ENCODE measurements at regions not wholly inside any gene's neighbourhood (a gene's known extent, or its start where the extent isn't known, plus 50 kb on each side); places are given as distances from the start of the nearest gene placed in this dataset.

GRCh38 chr18:2172881-2173280 lies 398.4 kb downstream of the METTL4 start:
- no peak overlapping the region for H3K4me3 ChIP-seq (ENCODE audit: low read depth in 1 of 2, low read length in 1 of 2)
- no peak overlapping the region for H3K27ac ChIP-seq
- peaks cover 16% of the 10 kb centered on the region for H3K27me3 ChIP-seq
- H3K4me1 ChIP-seq (ENCODE audit: control insufficient read depth in 1 of 2, insufficient read depth in 1 of 2, low read depth in 1 of 2, low read length in 1 of 2), result peaks cover 20 to 26% of the 10 kb centered on the region in 2 experiments
- TF ChIP-seq, protein P1, sequence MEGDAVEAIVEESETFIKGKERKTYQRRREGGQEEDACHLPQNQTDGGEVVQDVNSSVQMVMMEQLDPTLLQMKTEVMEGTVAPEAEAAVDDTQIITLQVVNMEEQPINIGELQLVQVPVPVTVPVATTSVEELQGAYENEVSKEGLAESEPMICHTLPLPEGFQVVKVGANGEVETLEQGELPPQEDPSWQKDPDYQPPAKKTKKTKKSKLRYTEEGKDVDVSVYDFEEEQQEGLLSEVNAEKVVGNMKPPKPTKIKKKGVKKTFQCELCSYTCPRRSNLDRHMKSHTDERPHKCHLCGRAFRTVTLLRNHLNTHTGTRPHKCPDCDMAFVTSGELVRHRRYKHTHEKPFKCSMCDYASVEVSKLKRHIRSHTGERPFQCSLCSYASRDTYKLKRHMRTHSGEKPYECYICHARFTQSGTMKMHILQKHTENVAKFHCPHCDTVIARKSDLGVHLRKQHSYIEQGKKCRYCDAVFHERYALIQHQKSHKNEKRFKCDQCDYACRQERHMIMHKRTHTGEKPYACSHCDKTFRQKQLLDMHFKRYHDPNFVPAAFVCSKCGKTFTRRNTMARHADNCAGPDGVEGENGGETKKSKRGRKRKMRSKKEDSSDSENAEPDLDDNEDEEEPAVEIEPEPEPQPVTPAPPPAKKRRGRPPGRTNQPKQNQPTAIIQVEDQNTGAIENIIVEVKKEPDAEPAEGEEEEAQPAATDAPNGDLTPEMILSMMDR (IDR thresholded peaks at IDR 0.05), result no peak
- H3K9me3 ChIP-seq, result no peaks in the 10 kb centered on the region
- H3K36me3 ChIP-seq, result no peaks in the 10 kb centered on the region

- TF ChIP-seq, protein P1 (IDR thresholded peaks at IDR 0.05), result no peak
- H3K9me3 ChIP-seq, result no peaks in the 10 kb centered on the region
- H3K27me3 ChIP-seq, result peaks cover 16% of the 10 kb centered on the region
- peaks cover 26 to 32% of the 10 kb centered on the region in 2 experiments for H3K4me1 ChIP-seq (ENCODE audit: control insufficient read depth in 1 of 2, insufficient read depth in 1 of 2, low read depth in 1 of 2, low read length in 1 of 2)
- no peaks in the 10 kb centered on the region for H3K36me3 ChIP-seq
- H3K27ac ChIP-seq, result peak overlapping the region; percentile 16
- H3K4me3 ChIP-seq (ENCODE audit: low read depth in 1 of 2, low read length in 1 of 2), result no peak overlapping the region
Observed at GRCh38 chr18:2173486-2173885, 397.8 kb downstream of the METTL4 start.

GRCh38 chr18:2178036-2178435 lies 393.3 kb downstream of the METTL4 start:
- Histone ChIP-seq H3K27ac (peak overlapping the region; percentile 17), H3K9me3 (no peaks in the 10 kb centered on the region), H3K4me1 (ENCODE audit: control insufficient read depth in 1 of 2, insufficient read depth in 1 of 2, low read depth in 1 of 2, low read length in 1 of 2) (peaks cover 50 to 57% of the 10 kb centered on the region in 2 experiments), H3K36me3 (no peaks in the 10 kb centered on the region), H3K27me3 (no peaks in the 10 kb centered on the region), H3K4me3 (ENCODE audit: low read depth in 1 of 2, low read length in 1 of 2) (no peak overlapping the region)
- TF ChIP-seq, protein P1 (IDR thresholded peaks at IDR 0.05), result no peak

DNA sequence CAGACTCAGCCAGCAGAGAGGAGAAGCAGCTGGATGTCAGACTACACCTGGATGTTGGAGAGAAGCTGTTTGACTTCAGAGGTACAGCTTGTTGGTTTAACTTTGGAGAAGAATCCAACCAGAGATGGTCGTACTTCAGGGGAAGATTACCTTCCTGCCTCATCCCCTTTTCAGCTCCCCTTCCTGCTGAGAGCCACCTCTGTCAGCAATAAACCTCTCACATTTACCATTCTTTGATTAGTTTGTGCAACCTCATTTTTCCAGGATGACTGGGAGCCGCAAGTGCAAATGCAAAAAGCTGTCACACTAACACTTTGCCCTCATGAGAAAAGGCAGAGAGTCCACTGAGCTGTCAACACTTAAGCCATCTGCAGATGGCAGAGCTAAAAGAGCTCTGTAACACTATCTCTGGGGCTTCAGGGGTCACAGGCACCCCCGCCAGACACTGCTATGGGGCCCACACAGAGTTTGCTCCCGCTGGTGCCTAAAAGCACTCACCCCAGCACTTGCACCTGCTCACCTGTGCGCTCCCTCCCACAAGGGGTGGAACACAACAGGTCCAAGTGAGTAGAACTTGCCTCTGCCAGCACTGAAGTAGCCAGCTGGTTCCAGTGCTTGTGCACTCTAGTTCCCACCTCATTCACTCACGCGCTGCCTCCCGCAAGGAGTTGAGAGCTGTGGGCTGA lies 391.7 kb downstream of the METTL4 start:
- H3K27ac ChIP-seq, result no peak overlapping the region
- H3K27me3 ChIP-seq, result peaks cover 6% of the 10 kb centered on the region
- H3K4me3 ChIP-seq (ENCODE audit: low read depth in 1 of 2, low read length in 1 of 2), result no peak overlapping the region
- H3K9me3 ChIP-seq, result no peaks in the 10 kb centered on the region
- no peaks in the 10 kb centered on the region for H3K36me3 ChIP-seq
- H3K4me1 ChIP-seq (ENCODE audit: control insufficient read depth in 1 of 2, insufficient read depth in 1 of 2, low read depth in 1 of 2, low read length in 1 of 2), result peaks cover 38 to 42% of the 10 kb centered on the region in 2 experiments
- TF ChIP-seq, protein P1 (IDR thresholded peaks at IDR 0.05), result no peak

GRCh38 chr18:2180586-2180985 lies 390.7 kb downstream of the METTL4 start:
- Histone ChIP-seq H3K9me3 (no peaks in the 10 kb centered on the region), H3K36me3 (no peaks in the 10 kb centered on the region), H3K27me3 (peaks cover 15% of the 10 kb centered on the region), H3K4me1 (ENCODE audit: control insufficient read depth in 1 of 2, insufficient read depth in 1 of 2, low read depth in 1 of 2, low read length in 1 of 2) (peaks cover 38 to 42% of the 10 kb centered on the region in 2 experiments), H3K27ac (peak overlapping the region; percentile 65), H3K4me3 (ENCODE audit: low read depth in 1 of 2, low read length in 1 of 2) (no peak overlapping the region)
- TF ChIP-seq, protein P1 (IDR thresholded peaks at IDR 0.05), result no peak
